Thoracic aorta (tissue), 2 donors: ENCODE measurements at regions not wholly inside any gene's neighbourhood (a gene's known extent, or its start where the extent isn't known, plus 50 kb on each side); places are given as distances from the start of the nearest gene placed in this dataset.

ENCODE experiments used
- ATAC-seq: fragments of 150-250 bp; one replicate; pipeline ENCODE4 v1.8.0; 2017; ENCODE audit warnings: low read depth; ENCODE audit not compliant: insufficient number of reproducible peaks, low FRiP score
- DNase-seq: peaks from one replicate; pipeline ENCODE4 v3.0.0-alpha.2; 2020; ENCODE audit warnings: low spot score
- H3K27ac ChIP-seq, 2 donors: fragments of 200-600 bp; sonication (generic); 1 replicate in 1 of 2; 2 replicates in 1 of 2; pipeline ENCODE4 v1.5.1; 2016; ENCODE audit warnings: mild to moderate bottlenecking in 2 of 2, moderate library complexity in 2 of 2
- H3K27me3 ChIP-seq: fragments of 200-600 bp; sonication (generic); replicated peaks from 2 replicates; pipeline ENCODE4 v1.6.0; 2016; ENCODE audit warnings: mild to moderate bottlenecking; ENCODE audit not compliant: insufficient read depth
- H3K36me3 ChIP-seq: fragments of 200-600 bp; sonication (generic); one replicate; pipeline ENCODE4 v1.5.1; 2016
- H3K4me1 ChIP-seq, 2 donors: fragments of 200-600 bp; sonication (generic); 1 replicate in 1 of 2; 2 replicates in 1 of 2; pipeline versions ENCODE4 v1.5.1 to v1.6.0; 2016; ENCODE audit warnings: low read depth in 2 of 2, mild to moderate bottlenecking in 1 of 2; ENCODE audit not compliant: control insufficient read depth in 1 of 2
- H3K4me3 ChIP-seq: fragments of 200-600 bp; sonication (generic); 2 replicates; pipeline ENCODE4 v1.5.1; 2016; ENCODE audit warnings: mild to moderate bottlenecking
- H3K9me3 ChIP-seq: fragments of 200-600 bp; sonication (generic); 2 replicates; pipeline ENCODE4 v1.5.1; 2016
- TF ChIP-seq, protein P1 (sequence below): fragments of 200-600 bp; sonication (generic); IDR thresholded peaks from one replicate; pipeline ENCODE4 v1.5.1; 2019; ENCODE audit warnings: antibody characterized with exemption

DNA sequence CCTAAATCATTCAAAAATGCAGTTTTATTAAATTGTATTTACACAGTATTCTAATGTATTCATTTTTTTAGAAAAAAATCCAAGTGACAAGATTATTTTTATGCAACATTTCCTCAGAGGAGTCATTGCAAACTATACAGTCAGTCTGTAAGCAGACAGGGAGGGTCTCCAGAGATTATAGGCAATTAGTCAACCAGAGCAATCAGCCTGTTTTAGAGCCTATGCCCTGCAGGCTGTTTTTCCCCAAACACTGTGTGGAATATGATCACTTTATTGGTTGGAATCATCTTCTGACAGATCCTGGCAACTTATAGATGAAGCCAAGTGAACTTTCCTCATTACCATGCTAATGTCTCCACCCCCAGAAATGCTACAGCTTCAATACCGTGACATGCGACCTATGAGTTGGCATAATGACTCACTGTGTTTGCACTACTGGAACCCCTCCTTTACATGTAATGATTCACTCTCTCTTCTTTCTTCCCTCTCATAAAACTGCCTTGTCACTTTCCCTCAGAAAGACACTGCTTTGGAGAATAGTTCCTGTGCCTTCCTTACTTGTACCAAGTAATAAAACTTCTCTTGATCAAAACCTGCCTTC, 577.7 kb upstream of the FTMT start:
- Histone ChIP-seq H3K36me3 (no peaks in the 10 kb centered on the region), H3K4me3 (no peak overlapping the region), H3K9me3 (no peaks in the 10 kb centered on the region), H3K4me1 (no peaks in the 10 kb centered on the region), H3K27ac (no peak overlapping the region), H3K27me3 (no peaks in the 10 kb centered on the region)
- TF ChIP-seq, protein P1, sequence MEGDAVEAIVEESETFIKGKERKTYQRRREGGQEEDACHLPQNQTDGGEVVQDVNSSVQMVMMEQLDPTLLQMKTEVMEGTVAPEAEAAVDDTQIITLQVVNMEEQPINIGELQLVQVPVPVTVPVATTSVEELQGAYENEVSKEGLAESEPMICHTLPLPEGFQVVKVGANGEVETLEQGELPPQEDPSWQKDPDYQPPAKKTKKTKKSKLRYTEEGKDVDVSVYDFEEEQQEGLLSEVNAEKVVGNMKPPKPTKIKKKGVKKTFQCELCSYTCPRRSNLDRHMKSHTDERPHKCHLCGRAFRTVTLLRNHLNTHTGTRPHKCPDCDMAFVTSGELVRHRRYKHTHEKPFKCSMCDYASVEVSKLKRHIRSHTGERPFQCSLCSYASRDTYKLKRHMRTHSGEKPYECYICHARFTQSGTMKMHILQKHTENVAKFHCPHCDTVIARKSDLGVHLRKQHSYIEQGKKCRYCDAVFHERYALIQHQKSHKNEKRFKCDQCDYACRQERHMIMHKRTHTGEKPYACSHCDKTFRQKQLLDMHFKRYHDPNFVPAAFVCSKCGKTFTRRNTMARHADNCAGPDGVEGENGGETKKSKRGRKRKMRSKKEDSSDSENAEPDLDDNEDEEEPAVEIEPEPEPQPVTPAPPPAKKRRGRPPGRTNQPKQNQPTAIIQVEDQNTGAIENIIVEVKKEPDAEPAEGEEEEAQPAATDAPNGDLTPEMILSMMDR, result no peak
- DNase-seq (no peak), ATAC-seq (no peak)

DNA sequence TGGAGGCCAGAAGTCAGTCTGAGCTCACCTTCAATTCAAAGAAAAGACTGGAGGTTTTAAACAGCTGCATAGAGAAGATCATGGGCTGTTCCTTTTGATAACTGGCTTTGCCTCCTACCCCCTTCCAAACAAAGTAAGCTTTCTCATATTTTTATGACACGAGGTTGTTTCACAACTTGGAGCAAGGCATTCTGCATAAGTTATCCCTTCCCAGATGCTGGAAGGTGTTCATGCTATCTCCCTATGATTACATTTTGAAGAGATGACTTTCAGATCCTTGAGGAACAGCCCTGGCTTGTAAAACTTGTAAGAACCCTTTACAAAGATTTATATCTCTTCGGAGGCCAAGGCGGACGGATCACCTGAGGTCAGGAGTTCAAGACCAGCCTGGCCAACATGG, 571.9 kb upstream of the FTMT start:
- ATAC-seq, result no peak
- Histone ChIP-seq H3K4me1 (no peaks in the 10 kb centered on the region), H3K36me3 (no peaks in the 10 kb centered on the region), H3K4me3 (no peak overlapping the region), H3K9me3 (no peaks in the 10 kb centered on the region), H3K27me3 (no peaks in the 10 kb centered on the region), H3K27ac (no peak overlapping the region)
- no peak for DNase-seq
- TF ChIP-seq, protein P1, result no peak

DNA sequence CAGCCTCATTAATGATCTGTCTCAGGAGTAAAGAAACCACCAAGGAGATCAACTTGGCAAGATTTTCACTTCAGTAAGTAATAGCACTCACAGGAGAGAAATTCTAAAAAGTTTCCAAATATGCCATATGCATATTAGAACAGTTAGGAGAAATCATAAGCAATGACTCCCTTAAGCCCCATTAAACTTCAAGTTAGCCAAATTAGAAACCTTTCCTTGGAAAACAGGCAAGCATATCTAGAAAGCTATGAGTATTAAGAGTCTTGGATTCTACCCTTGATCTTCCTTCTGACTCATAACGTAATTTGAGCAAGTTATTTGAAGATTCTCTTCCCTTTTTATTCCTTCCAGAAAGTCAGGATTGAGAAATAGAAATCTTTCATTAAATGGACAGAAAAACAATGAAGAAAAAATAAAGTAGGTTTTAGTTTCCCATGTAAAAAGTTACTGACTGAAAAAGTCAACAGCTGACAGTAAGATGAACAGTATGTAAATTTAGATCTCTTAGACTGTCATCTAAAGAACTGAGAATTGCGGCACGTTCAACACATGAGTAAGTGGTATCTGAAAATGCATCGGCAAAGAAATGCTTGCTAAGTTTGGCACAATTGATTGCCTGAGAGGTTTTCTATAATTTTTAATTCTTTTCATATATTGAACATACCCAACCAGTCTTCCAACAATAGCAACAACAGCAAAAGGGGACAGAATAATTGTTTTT, 565.7 kb upstream of the FTMT start:
- no peaks in the 10 kb centered on the region for H3K36me3 ChIP-seq
- H3K9me3 ChIP-seq, result no peaks in the 10 kb centered on the region
- no peaks in the 10 kb centered on the region for H3K27me3 ChIP-seq
- no peaks in the 10 kb centered on the region for H3K4me1 ChIP-seq
- no peak overlapping the region for H3K27ac ChIP-seq
- no peak for ATAC-seq
- DNase-seq, result no peak
- H3K4me3 ChIP-seq, result no peak overlapping the region
- TF ChIP-seq, protein P1, result no peak

DNA sequence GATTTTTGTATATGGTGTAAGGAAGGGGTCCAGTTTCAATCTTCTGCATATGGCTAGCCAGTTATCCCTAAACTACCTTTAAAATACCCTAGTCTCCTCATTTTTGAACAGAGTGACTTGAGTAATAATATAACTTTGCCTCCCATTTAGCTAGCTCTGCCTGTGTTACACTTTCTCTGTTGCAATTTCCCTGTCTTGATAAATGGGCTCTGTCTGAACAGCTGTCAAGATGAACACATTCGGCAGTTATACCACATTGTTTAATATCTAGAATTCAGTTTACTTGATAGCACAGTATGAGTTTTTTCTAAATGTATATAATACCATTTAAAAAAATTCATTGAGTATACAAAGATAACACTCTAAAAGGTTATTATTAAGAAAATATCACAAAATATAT, 562.9 kb upstream of the FTMT start:
- no peak overlapping the region for H3K27ac ChIP-seq
- H3K36me3 ChIP-seq, result no peaks in the 10 kb centered on the region
- no peak for ATAC-seq
- no peaks in the 10 kb centered on the region for H3K4me1 ChIP-seq
- no peaks in the 10 kb centered on the region for H3K27me3 ChIP-seq
- no peak overlapping the region for H3K4me3 ChIP-seq
- no peak for DNase-seq
- TF ChIP-seq, protein P1, result no peak
- no peaks in the 10 kb centered on the region for H3K9me3 ChIP-seq

DNA sequence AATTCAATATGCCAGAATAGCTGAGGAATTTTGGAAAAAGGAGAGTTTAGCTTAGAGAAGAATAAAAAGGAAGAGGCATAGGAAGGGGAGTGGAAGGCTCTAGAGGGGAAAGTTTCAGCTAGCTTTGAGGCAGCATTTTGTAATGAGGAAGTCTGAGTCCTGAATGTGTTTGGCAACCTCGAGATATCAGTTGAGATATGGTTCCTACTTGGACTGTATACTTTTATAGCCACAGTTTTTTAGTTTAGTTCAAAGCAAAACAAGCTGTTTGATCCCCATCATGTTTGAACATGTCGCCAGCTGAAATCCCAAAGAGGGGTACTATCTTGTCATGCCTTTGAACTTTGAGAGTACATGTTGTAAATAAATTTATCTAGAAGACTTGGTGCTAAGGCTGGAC, 559.0 kb upstream of the FTMT start:
- no peaks in the 10 kb centered on the region for H3K9me3 ChIP-seq
- H3K4me3 ChIP-seq, result no peak overlapping the region
- no peaks in the 10 kb centered on the region for H3K36me3 ChIP-seq
- TF ChIP-seq, protein P1, result no peak
- ATAC-seq (no peak), DNase-seq (no peak)
- no peaks in the 10 kb centered on the region for H3K27me3 ChIP-seq
- H3K4me1 ChIP-seq, result no peaks in the 10 kb centered on the region
- H3K27ac ChIP-seq, result no peak overlapping the region
